PC-9 (cell line): ENCODE measurements at regions not wholly inside any gene's neighbourhood (a gene's known extent, or its start where the extent isn't known, plus 50 kb on each side); places are given as distances from the start of the nearest gene placed in this dataset.

Experiments used
- BruUV-seq: library from RNA; stranded (reverse); fragments of 400-500 nt; replicated peaks from 2 replicates; lab custom pipeline; 2021; lab: Mats Ljungman, UMichigan
- CTCF ChIA-PET: fragments of 300-600 bp; sonication (Branson Sonifier 250); formaldehyde crosslinking; loops from one replicate; lab custom pipeline; 2022; ENCODE audit warnings: antibody characterized with exemption; lab: Charles Lee
- POLR2A ChIA-PET: fragments of 300-600 bp; sonication (Branson Sonifier 250); formaldehyde crosslinking; loops from one replicate; lab custom pipeline; 2022; ENCODE audit warnings: antibody characterized with exemption; ENCODE audit not compliant: unreplicated experiment; lab: Charles Lee
- DNase-seq, 2 experiments: peaks; one replicate each; pipeline versions ENCODE4 v3.0.0 to v3.0.0-alpha.2; 2015 to 2022; ENCODE audit warnings: mixed read lengths in 1 of 2
- H2AFZ ChIP-seq: fragments of 200-600 bp; sonication (generic); 2 replicates; pipeline ENCODE4 v1.8.1; 2017; ENCODE audit warnings: antibody characterized with exemption
- H3F3A ChIP-seq: fragments of 200-600 bp; sonication (generic); 2 replicates; pipeline ENCODE4 v1.8.1; 2017; ENCODE audit warnings: antibody characterized with exemption, mild to moderate bottlenecking, low read depth; ENCODE audit not compliant: insufficient read depth
- H3K27ac ChIP-seq: fragments of 200-600 bp; sonication (generic); 2 replicates; pipeline ENCODE4 v1.6.1; 2016; ENCODE audit warnings: mixed run types
- H3K27me3 ChIP-seq: fragments of 200-600 bp; sonication (generic); 2 replicates; pipeline ENCODE4 v1.6.1; 2016; ENCODE audit warnings: low read depth, mixed run types; ENCODE audit not compliant: insufficient read depth
- H3K36me3 ChIP-seq: fragments of 200-600 bp; sonication (generic); 2 replicates; pipeline ENCODE4 v1.6.1; 2016; ENCODE audit warnings: low read depth, mixed run types
- H3K4me1 ChIP-seq: fragments of 200-600 bp; sonication (generic); replicated peaks from 2 replicates; pipeline ENCODE4 v1.6.1; 2016; ENCODE audit warnings: mixed run types; ENCODE audit not compliant: insufficient read depth
- H3K4me2 ChIP-seq: fragments of 200-600 bp; sonication (generic); 2 replicates; pipeline ENCODE4 v1.6.1; 2017; ENCODE audit warnings: mixed run types
- H3K4me3 ChIP-seq: fragments of 200-600 bp; sonication (generic); 2 replicates; pipeline ENCODE4 v1.6.1; 2016; ENCODE audit warnings: mixed run types
- H3K79me2 ChIP-seq: fragments of 200-600 bp; sonication (generic); 2 replicates; pipeline ENCODE4 v1.6.1; 2017; ENCODE audit warnings: low read depth, mixed run types
- H3K9me2 ChIP-seq: fragments of 200-600 bp; sonication (generic); 2 replicates; pipeline ENCODE4 v1.8.1; 2017; ENCODE audit warnings: mild to moderate bottlenecking; ENCODE audit not compliant: insufficient read depth
- H3K9me3 ChIP-seq: fragments of 200-600 bp; sonication (generic); 2 replicates; pipeline ENCODE4 v1.8.1; 2016; ENCODE audit warnings: low read depth; ENCODE audit not compliant: insufficient read depth
- H4K20me1 ChIP-seq: fragments of 200-600 bp; sonication (generic); 2 replicates; pipeline ENCODE4 v1.8.1; 2017; ENCODE audit not compliant: insufficient read depth
- EZH2 ChIP-seq: fragments of 200-600 bp; sonication (generic); IDR thresholded peaks from 2 replicates; pipeline ENCODE4 v1.8.0; 2017; ENCODE audit warnings: antibody characterized with exemption, low read depth
- intact Hi-C: fragments of 100-400 bp; cut with micrococcal nuclease; formaldehyde crosslinking; loops from one replicate; pipeline ENCODE4 v1.10.0; 2022; ENCODE audit not compliant: unreplicated experiment
- TF ChIP-seq, protein P1 (sequence below): fragments of 200-600 bp; sonication (generic); conservative IDR thresholded peaks from 2 replicates; pipeline ENCODE4 v1.6.1; 2017; ENCODE audit warnings: mixed run types, antibody characterized with exemption, mild to moderate bottlenecking, moderate library complexity

DNA sequence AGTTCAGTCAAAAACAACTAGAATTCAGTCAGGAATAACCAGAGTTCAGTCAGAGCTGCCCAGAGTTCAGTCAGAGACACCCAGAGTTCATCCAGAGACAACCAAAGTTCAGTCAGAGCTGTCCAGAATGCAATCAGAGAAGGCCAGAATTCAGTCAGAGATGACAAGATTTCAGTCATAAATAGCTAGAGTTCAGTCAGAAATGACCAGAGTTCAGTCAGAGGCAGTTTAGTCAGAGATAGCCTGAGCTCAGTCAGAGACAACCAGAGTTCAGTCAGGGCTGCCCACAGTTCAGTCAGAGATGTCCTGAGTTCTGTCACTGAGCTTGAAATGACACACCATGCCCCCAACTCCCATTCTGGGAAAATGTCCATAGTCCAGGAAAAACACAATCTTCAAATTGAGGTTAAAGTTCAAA is 1102.8 kb downstream of the BCL11B start:
- Histone ChIP-seq H3K9me3 (no peaks in the 10 kb centered on the region), H3K27me3 (peaks cover 26% of the 10 kb centered on the region; the same call in 1 of the 2 replicates), H2AFZ (no peak overlapping the region), H3K27ac (no peak overlapping the region), H3K36me3 (no peaks in the 10 kb centered on the region), H3K4me1 (no peaks in the 10 kb centered on the region), H4K20me1 (no peaks in the 10 kb centered on the region), H3K79me2 (no peaks in the 10 kb centered on the region), H3K4me3 (no peak overlapping the region), H3K9me2 (no peaks in the 10 kb centered on the region), H3F3A (no peaks in the 10 kb centered on the region), H3K4me2 (no peak overlapping the region)
- no TSS peak for BruUV-seq
- CTCF ChIA-PET = no interaction called here
- POLR2A ChIA-PET = no interaction called here
- intact Hi-C loops = no loop called here
- no peak for DNase-seq
- TF ChIP-seq, protein P1, sequence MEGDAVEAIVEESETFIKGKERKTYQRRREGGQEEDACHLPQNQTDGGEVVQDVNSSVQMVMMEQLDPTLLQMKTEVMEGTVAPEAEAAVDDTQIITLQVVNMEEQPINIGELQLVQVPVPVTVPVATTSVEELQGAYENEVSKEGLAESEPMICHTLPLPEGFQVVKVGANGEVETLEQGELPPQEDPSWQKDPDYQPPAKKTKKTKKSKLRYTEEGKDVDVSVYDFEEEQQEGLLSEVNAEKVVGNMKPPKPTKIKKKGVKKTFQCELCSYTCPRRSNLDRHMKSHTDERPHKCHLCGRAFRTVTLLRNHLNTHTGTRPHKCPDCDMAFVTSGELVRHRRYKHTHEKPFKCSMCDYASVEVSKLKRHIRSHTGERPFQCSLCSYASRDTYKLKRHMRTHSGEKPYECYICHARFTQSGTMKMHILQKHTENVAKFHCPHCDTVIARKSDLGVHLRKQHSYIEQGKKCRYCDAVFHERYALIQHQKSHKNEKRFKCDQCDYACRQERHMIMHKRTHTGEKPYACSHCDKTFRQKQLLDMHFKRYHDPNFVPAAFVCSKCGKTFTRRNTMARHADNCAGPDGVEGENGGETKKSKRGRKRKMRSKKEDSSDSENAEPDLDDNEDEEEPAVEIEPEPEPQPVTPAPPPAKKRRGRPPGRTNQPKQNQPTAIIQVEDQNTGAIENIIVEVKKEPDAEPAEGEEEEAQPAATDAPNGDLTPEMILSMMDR = no peak
- no peak for TF ChIP-seq EZH2

DNA sequence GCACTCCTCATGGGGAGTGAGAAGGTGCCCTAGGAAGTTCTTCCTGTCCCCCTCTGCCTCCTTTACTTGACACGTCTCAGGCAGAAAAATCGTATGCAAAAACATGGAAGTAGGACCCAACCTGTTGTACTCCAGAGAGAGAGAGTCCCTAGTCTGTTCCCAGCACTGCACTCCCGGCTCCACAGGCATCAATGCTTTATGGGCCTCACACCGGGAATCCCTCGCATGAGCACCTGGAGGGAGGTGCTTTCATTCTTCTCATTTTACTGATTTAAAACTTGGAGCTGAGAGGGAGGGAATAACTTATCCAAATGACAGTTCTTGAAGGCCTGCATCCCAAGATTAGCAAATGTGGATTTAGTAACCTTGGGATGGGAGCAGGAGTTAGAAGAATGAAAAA is 1101.4 kb downstream of the BCL11B start:
- Histone ChIP-seq H3K9me2 (no peaks in the 10 kb centered on the region), H3K4me3 (no peak overlapping the region)
- no peak for TF ChIP-seq EZH2
- TF ChIP-seq, protein P1 = no peak

DNA sequence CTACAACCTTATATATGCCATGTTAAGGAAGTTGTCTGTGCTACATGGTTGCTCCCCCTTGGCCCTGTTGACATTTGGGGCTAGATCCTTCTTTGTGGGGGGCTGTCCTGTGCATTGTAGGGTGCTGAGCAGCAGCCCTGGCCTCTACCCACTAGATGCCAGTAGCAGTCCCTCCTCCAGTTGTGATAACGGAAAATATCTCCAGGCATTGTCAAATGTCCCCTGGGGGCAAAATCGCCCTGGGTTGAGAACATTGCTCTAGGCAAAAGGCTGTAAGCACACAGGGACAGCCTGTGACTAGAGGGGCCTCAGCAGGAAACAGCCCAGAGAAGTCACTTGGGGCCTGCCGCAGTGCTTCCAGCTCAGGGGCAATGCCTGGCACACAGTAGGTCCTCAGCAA is 1100.3 kb downstream of the BCL11B start:
- Histone ChIP-seq H3K4me2 (no peak overlapping the region), H3K9me3 (no peaks in the 10 kb centered on the region), H2AFZ (no peak overlapping the region), H4K20me1 (no peaks in the 10 kb centered on the region), H3K27me3 (peaks cover 9% of the 10 kb centered on the region; the same call in 1 of the 2 replicates), H3K27ac (no peak overlapping the region), H3K79me2 (no peaks in the 10 kb centered on the region), H3K4me3 (no peak overlapping the region), H3F3A (no peaks in the 10 kb centered on the region), H3K9me2 (no peaks in the 10 kb centered on the region), H3K36me3 (no peaks in the 10 kb centered on the region), H3K4me1 (no peaks in the 10 kb centered on the region)
- POLR2A ChIA-PET = no interaction called here
- DNase-seq = no peak
- no TSS peak for BruUV-seq
- CTCF ChIA-PET = no interaction called here
- intact Hi-C loops = no loop called here
- TF ChIP-seq, protein P1 = no peak
- no peak for TF ChIP-seq EZH2

More for the DNA sequence above, 1101.4 kb downstream of the BCL11B start:
- no peaks in the 10 kb centered on the region for H3K9me3 ChIP-seq
- no peaks in the 10 kb centered on the region for H4K20me1 ChIP-seq
- H3K4me1 ChIP-seq = no peaks in the 10 kb centered on the region
- H2AFZ ChIP-seq = no peak overlapping the region
- BruUV-seq = no TSS peak
- H3F3A ChIP-seq = no peaks in the 10 kb centered on the region
- CTCF ChIA-PET = no interaction called here
- H3K27ac ChIP-seq = no peak overlapping the region
- H3K4me2 ChIP-seq = no peak overlapping the region
- POLR2A ChIA-PET = no interaction called here
- no peaks in the 10 kb centered on the region for H3K79me2 ChIP-seq
- peaks cover 17% of the 10 kb centered on the region; the same call in 1 of the 2 replicates for H3K27me3 ChIP-seq
- DNase-seq = no peak
- intact Hi-C loops = no loop called here
- no peaks in the 10 kb centered on the region for H3K36me3 ChIP-seq
